ENCODE measurements at regions not wholly inside any gene's neighbourhood (a gene's known extent, or its start where the extent isn't known, plus 50 kb on each side); places are given as distances from the start of the nearest gene placed in this dataset.

- Histone ChIP-seq H4K20me1 (ENCODE audit: insufficient read depth, low read length) (no peaks in the 10 kb centered on the region), H2AFZ (ENCODE audit: low read depth, low read length) (no peak overlapping the region), H3K9me3 (ENCODE audit: insufficient read depth, low read depth, low read length) (no peaks in the 10 kb centered on the region), H3K27ac (ENCODE audit: low read depth, low read length) (no peak overlapping the region), H3K4me1 (ENCODE audit: insufficient read depth, low read length) (peaks cover 3% of the 10 kb centered on the region), H3K36me3 (ENCODE audit: insufficient read depth, low read length) (no peaks in the 10 kb centered on the region), H3K79me2 (ENCODE audit: insufficient read depth, low read length) (no peaks in the 10 kb centered on the region), H3K9ac (ENCODE audit: low read length) (no peak overlapping the region), H3K4me3 (ENCODE audit: insufficient read depth, low read depth, low read length) (no peak overlapping the region), H3K4me2 (ENCODE audit: low read length) (no peak overlapping the region), H3K27me3 (ENCODE audit: insufficient read depth, low read length) (peaks cover 2% of the 10 kb centered on the region)
- no peak for DNase-seq (ENCODE audit: low read depth)
- no peaks in the 10 kb centered on the region for H3K36me3 Mint-ChIP-seq (ENCODE audit: low read depth, unreplicated experiment)
- H3K9me3 Mint-ChIP-seq (ENCODE audit: unreplicated experiment): no peaks in the 10 kb centered on the region
- peaks cover 5% of the 10 kb centered on the region for H3K27me3 Mint-ChIP-seq (ENCODE audit: low read depth, unreplicated experiment)
- no peak overlapping the region for H3K27ac Mint-ChIP-seq (ENCODE audit: unreplicated experiment)
- no peak overlapping the region for H3K4me3 Mint-ChIP-seq (ENCODE audit: unreplicated experiment)
- no peak for TF ChIP-seq EZH2 (IDR thresholded peaks at IDR 0.05; ENCODE audit: insufficient read depth, low read length)
- no peak for TF ChIP-seq CTCF (IDR thresholded peaks at IDR 0.05; ENCODE audit: insufficient read depth, low read depth, low read length)
- H3K4me1 Mint-ChIP-seq (ENCODE audit: low read depth, unreplicated experiment): peaks cover 4% of the 10 kb centered on the region
- FAIRE-seq: no peak
These were observed 131.0 kb upstream of the OSMR start for GRCh38 chr5:38714703-38715355.

GRCh38 chr5:38715696-38716095 is 130.1 kb upstream of the OSMR start:
- peaks cover 3% of the 10 kb centered on the region for H3K27me3 Mint-ChIP-seq (ENCODE audit: low read depth, unreplicated experiment)

More at GRCh38 chr5:38715696-38716095, 130.1 kb upstream of the OSMR start:
- no peaks in the 10 kb centered on the region for H3K36me3 ChIP-seq (ENCODE audit: insufficient read depth, low read length)
- DNase-seq (ENCODE audit: low read depth) (no peak), FAIRE-seq (no peak)
- peaks cover 2% of the 10 kb centered on the region for H3K27me3 ChIP-seq (ENCODE audit: insufficient read depth, low read length)
- no peaks in the 10 kb centered on the region for H3K9me3 ChIP-seq (ENCODE audit: insufficient read depth, low read depth, low read length)
- H3K79me2 ChIP-seq (ENCODE audit: insufficient read depth, low read length): no peaks in the 10 kb centered on the region
- Mint-ChIP-seq H3K27ac (ENCODE audit: unreplicated experiment) (no peak overlapping the region), H3K4me3 (ENCODE audit: unreplicated experiment) (no peak overlapping the region), H3K9me3 (ENCODE audit: unreplicated experiment) (no peaks in the 10 kb centered on the region), H3K4me1 (ENCODE audit: low read depth, unreplicated experiment) (peaks cover 4% of the 10 kb centered on the region), H3K36me3 (ENCODE audit: low read depth, unreplicated experiment) (no peaks in the 10 kb centered on the region)
- peaks cover 3% of the 10 kb centered on the region for H3K4me1 ChIP-seq (ENCODE audit: insufficient read depth, low read length)
- H3K9ac ChIP-seq (ENCODE audit: low read length): no peak overlapping the region
- TF ChIP-seq EZH2 (IDR thresholded peaks at IDR 0.05; ENCODE audit: insufficient read depth, low read length) (no peak), CTCF (IDR thresholded peaks at IDR 0.05; ENCODE audit: insufficient read depth, low read depth, low read length) (no peak)
- H4K20me1 ChIP-seq (ENCODE audit: insufficient read depth, low read length): no peaks in the 10 kb centered on the region
- no peak overlapping the region for H2AFZ ChIP-seq (ENCODE audit: low read depth, low read length)
- H3K4me2 ChIP-seq (ENCODE audit: low read length): no peak overlapping the region
- no peak overlapping the region for H3K27ac ChIP-seq (ENCODE audit: low read depth, low read length)
- H3K4me3 ChIP-seq (ENCODE audit: insufficient read depth, low read depth, low read length): no peak overlapping the region

All from astrocyte (in vitro differentiated cells and primary cell).